ENCODE measurements at regions not wholly inside any gene's neighbourhood (a gene's known extent, or its start where the extent isn't known, plus 50 kb on each side); places are given as distances from the start of the nearest gene placed in this dataset.

DNA sequence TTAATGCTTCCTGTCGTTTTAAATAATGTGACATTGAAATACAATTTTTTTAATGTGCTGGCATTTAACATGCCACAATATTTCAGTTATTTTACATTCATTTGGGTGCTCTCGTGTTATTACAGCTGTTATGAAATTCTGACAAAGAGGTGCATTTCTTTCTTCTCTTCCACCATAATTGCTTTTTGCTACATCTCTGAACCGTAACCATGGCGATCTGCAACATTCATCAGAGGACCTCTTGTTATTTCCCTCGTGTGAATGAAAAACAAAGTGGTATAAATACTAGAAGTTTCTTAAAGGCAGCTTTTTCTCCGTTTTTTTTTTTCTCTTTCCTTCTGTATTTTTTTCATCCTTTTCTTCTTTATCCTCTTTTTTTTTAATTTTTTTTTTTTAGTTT, 316.4 kb downstream of the MCTP2 start:
- TF ChIP-seq, protein P1, sequence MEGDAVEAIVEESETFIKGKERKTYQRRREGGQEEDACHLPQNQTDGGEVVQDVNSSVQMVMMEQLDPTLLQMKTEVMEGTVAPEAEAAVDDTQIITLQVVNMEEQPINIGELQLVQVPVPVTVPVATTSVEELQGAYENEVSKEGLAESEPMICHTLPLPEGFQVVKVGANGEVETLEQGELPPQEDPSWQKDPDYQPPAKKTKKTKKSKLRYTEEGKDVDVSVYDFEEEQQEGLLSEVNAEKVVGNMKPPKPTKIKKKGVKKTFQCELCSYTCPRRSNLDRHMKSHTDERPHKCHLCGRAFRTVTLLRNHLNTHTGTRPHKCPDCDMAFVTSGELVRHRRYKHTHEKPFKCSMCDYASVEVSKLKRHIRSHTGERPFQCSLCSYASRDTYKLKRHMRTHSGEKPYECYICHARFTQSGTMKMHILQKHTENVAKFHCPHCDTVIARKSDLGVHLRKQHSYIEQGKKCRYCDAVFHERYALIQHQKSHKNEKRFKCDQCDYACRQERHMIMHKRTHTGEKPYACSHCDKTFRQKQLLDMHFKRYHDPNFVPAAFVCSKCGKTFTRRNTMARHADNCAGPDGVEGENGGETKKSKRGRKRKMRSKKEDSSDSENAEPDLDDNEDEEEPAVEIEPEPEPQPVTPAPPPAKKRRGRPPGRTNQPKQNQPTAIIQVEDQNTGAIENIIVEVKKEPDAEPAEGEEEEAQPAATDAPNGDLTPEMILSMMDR (IDR thresholded peaks at IDR 0.05) = no peak
- TF ChIP-seq ZFX (IDR thresholded peaks at IDR 0.05; ENCODE audit: borderline replicate concordance) = no peak

Measured in 22Rv1 (cell line).